OCI-LY3 (cell line): ENCODE measurements at regions not wholly inside any gene's neighbourhood (a gene's known extent, or its start where the extent isn't known, plus 50 kb on each side); places are given as distances from the start of the nearest gene placed in this dataset.

Experiments
- CTCF ChIP-seq: fragments of 200-600, 300-600 bp; sonication (generic); IDR thresholded peaks from 2 replicates; pipeline ENCODE4 v1.5.1; 2014; ENCODE audit warnings: antibody characterized with exemption, low read length, low read depth
- EZH2phosphoT487 ChIP-seq: fragments of 200-600 bp; shearing (Covaris generic); IDR thresholded peaks from 2 replicates; pipeline ENCODE4 v1.6.1; 2018; ENCODE audit warnings: antibody characterized with exemption, mixed run types, low read depth

GRCh38 chr18:55795101-55795669, 207.2 kb upstream of the TCF4 start:
- TF ChIP-seq EZH2phosphoT487 (no peak), CTCF (no peak)
